ENCODE measurements at regions not wholly inside any gene's neighbourhood (a gene's known extent, or its start where the extent isn't known, plus 50 kb on each side); places are given as distances from the start of the nearest gene placed in this dataset.

GRCh38 chr1:168455764-168456163, 88.0 kb downstream of the XCL2 start:
- DNase-seq (ENCODE audit: low spot score) = no peak
- TF ChIP-seq CTCF (IDR thresholded peaks at IDR 0.05; ENCODE audit: extremely low read depth, missing control alignments) = no peak

- no peak for DNase-seq (ENCODE audit: low spot score)
- TF ChIP-seq CTCF (IDR thresholded peaks at IDR 0.05; ENCODE audit: extremely low read depth, missing control alignments) = no peak
Observed at GRCh38 chr1:168454211-168454815, 89.5 kb downstream of the XCL2 start.

GRCh38 chr1:168453056-168453455, 90.7 kb downstream of the XCL2 start:
- TF ChIP-seq CTCF (IDR thresholded peaks at IDR 0.05; ENCODE audit: extremely low read depth, missing control alignments) = no peak
- no peak for DNase-seq (ENCODE audit: low spot score)

GRCh38 chr1:168452329-168452728, 91.5 kb downstream of the XCL2 start:
- TF ChIP-seq CTCF (IDR thresholded peaks at IDR 0.05; ENCODE audit: extremely low read depth, missing control alignments) = no peak
- peak; percentile 40 for DNase-seq (ENCODE audit: low spot score)

GRCh38 chr1:168447871-168448270, 95.9 kb downstream of the XCL2 start:
- TF ChIP-seq CTCF (IDR thresholded peaks at IDR 0.05; ENCODE audit: extremely low read depth, missing control alignments) = no peak
- DNase-seq (ENCODE audit: low spot score) = no peak

GRCh38 chr1:168446081-168446480, 97.7 kb downstream of the XCL2 start:
- no peak for TF ChIP-seq CTCF (IDR thresholded peaks at IDR 0.05; ENCODE audit: extremely low read depth, missing control alignments)
- DNase-seq (ENCODE audit: low spot score) = no peak

GRCh38 chr1:168443899-168444298, 99.9 kb downstream of the XCL2 start:
- no peak for TF ChIP-seq CTCF (IDR thresholded peaks at IDR 0.05; ENCODE audit: extremely low read depth, missing control alignments)
- no peak for DNase-seq (ENCODE audit: low spot score)
